K562 (cell line): ENCODE measurements at regions not wholly inside any gene's neighbourhood (a gene's known extent, or its start where the extent isn't known, plus 50 kb on each side); places are given as distances from the start of the nearest gene placed in this dataset.

Source experiments
- ATAC-seq: fragments of 200-7000 bp; cut with Tn5 transposase; 3 replicates; pipeline ENCODE4 v1.9.1; 2020; ENCODE audit warnings: moderate library complexity
- BruUV-seq: library from RNA; stranded (reverse); fragments of 400-500 nt; replicated peaks from 2 replicates; lab custom pipeline; 2021; lab: Mats Ljungman, UMichigan
- CTCF ChIA-PET: fragments of 300-600 bp; formaldehyde crosslinking; extraction: SDS; loops from one replicate; lab custom pipeline; 2021; ENCODE audit warnings: low intra/inter-chr PET ratio; lab: Yijun Ruan, JAX
- POLR2A ChIA-PET: fragments of 300-600, 350-650 bp; sonication (Branson Sonifier 250); formaldehyde crosslinking; extraction: SDS; loops from one replicate; lab custom pipeline; 2021; ENCODE audit warnings: antibody characterized with exemption, inconsistent platforms; lab: Yijun Ruan, JAX
- DNase-seq, 4 experiments: peaks; one replicate each; pipeline versions ENCODE4 v3.0.0 to v3.0.0-alpha.2; 2011 to 2018; ENCODE audit warnings: low spot score in 3 of 4, mixed read lengths in 3 of 4; ENCODE audit errors: extremely low read depth in 1 of 4
- FAIRE-seq: peaks from 2 replicates; lab custom pipeline; 2011; peaks lifted over from hg19 to GRCh38; lab: Jason Lieb, UNC
- H2AFZ ChIP-seq: 2 replicates; pipeline ENCODE4 v1.6.0; 2011; ENCODE audit warnings: low read depth, low read length, control low read depth, inconsistent platforms
- H3K27ac ChIP-seq: fragments of 200-600 bp; 3 replicates; pipeline ENCODE4 v1.8.0; 2011; ENCODE audit warnings: low read depth, mild to moderate bottlenecking, control low read depth, inconsistent platforms, low read length, moderate library complexity, mixed read lengths; ENCODE audit errors: extremely low read depth
- H3K27me3 ChIP-seq, 2 experiments: fragments of 300-600 bp in 1 of 2; 2 replicates in 1 of 2; 3 replicates in 1 of 2; pipeline versions ENCODE4 v1.6.0 to v1.8.0; 2011; ENCODE audit warnings: inconsistent platforms in 2 of 2, low read length in 2 of 2, mild to moderate bottlenecking in 1 of 2, mixed read lengths in 1 of 2, moderate library complexity in 1 of 2; ENCODE audit not compliant: control insufficient read depth in 2 of 2, insufficient read depth in 2 of 2
- H3K36me3 ChIP-seq: fragments of 300-600 bp; 3 replicates; pipeline ENCODE4 v1.8.0; 2011; ENCODE audit warnings: mild to moderate bottlenecking, low read length, inconsistent platforms; ENCODE audit not compliant: control insufficient read depth, insufficient read depth
- H3K4me1 ChIP-seq, 2 experiments: fragments of 200-600 bp in 1 of 2; replicated peaks in 1 of 2; 2 replicates in 1 of 2; 3 replicates in 1 of 2; pipeline versions ENCODE4 v1.5.1 to v1.8.0; 2011; ENCODE audit warnings: inconsistent platforms in 2 of 2, low read length in 2 of 2, mild to moderate bottlenecking in 1 of 2, mixed read lengths in 1 of 2, moderate library complexity in 1 of 2; ENCODE audit not compliant: control insufficient read depth in 2 of 2, insufficient read depth in 2 of 2
- H3K4me2 ChIP-seq: 2 replicates; pipeline ENCODE4 v1.6.1; 2011; ENCODE audit warnings: low read length, control low read depth, inconsistent platforms, mixed read lengths; ENCODE audit not compliant: insufficient read depth
- H3K4me3 ChIP-seq: fragments of 200-600 bp; sonication (generic), shearing (Covaris generic); 2 replicates; pipeline ENCODE4 v1.5.1; 2016; ENCODE audit warnings: control low read depth, inconsistent platforms
- H3K79me2 ChIP-seq: fragments of 200-600 bp; 3 replicates; pipeline ENCODE4 v1.8.0; 2011; ENCODE audit warnings: low read length, inconsistent platforms; ENCODE audit not compliant: control insufficient read depth, insufficient read depth
- H3K9ac ChIP-seq, 2 experiments: 2 replicates each; pipeline versions ENCODE4 v1.6.0 to v1.6.1; 2011; ENCODE audit warnings: low read depth in 2 of 2, low read length in 2 of 2, control low read depth in 1 of 2, inconsistent platforms in 1 of 2, mild to moderate bottlenecking in 1 of 2, mixed read lengths in 1 of 2; ENCODE audit not compliant: insufficient read depth in 1 of 2
- H3K9me1 ChIP-seq: one replicate; pipeline ENCODE4 v1.6.0; 2011; ENCODE audit warnings: inconsistent platforms, mild to moderate bottlenecking, low read length, moderate library complexity; ENCODE audit not compliant: control insufficient read depth, insufficient read depth
- H3K9me3 ChIP-seq: replicated peaks from 2 replicates; pipeline ENCODE4 v1.5.1; 2011; ENCODE audit warnings: low read depth, low read length, inconsistent platforms; ENCODE audit not compliant: control insufficient read depth, insufficient read depth
- H4K20me1 ChIP-seq: replicated peaks from 2 replicates; pipeline ENCODE4 v1.6.1; 2011; ENCODE audit warnings: low read length, inconsistent platforms, mixed read lengths; ENCODE audit not compliant: control insufficient read depth, insufficient read depth
- ATF7 ChIP-seq: fragments of 450-650 bp; IDR thresholded peaks from 2 replicates; pipeline ENCODE4 v1.7.1; 2014; ENCODE audit warnings: mild to moderate bottlenecking, moderate library complexity
- HMGXB4 ChIP-seq: sonication (generic); formaldehyde crosslinking; IDR thresholded peaks from 2 replicates; pipeline ENCODE4 v1.8.1; 2023; ENCODE audit warnings: mild to moderate bottlenecking, missing genetic modification reagents
- MAFK ChIP-seq: IDR thresholded peaks from 2 replicates; pipeline ENCODE4 v1.6.1; 2011; ENCODE audit warnings: low read length, improper control_type of control experiment
- RB1 ChIP-seq: fragments of 450-650 bp; IDR thresholded peaks from 2 replicates; pipeline ENCODE4 v1.6.1; 2017; ENCODE audit warnings: low read depth, mild to moderate bottlenecking
- SFPQ ChIP-seq: fragments of 200-400 bp; formaldehyde crosslinking; IDR thresholded peaks from 2 replicates; pipeline ENCODE4 v1.6.1; 2017; ENCODE audit warnings: mild to moderate bottlenecking, low read depth, low read length, moderate library complexity
- WGBS: fragments of 100-300 bp; shearing (Covaris generic); methylation state at CpG from one replicate; pipeline ENCODE4 v1.1.6; 2016; ENCODE audit warnings: low coverage, mixed read lengths; ENCODE audit not compliant: insufficient coverage; ENCODE audit errors: missing lambda C conversion rate; 5-methylcytosine and 5-hydroxymethylcytosine counted together
- in situ Hi-C: fragments of 300-500 bp; cut with MboI; formaldehyde crosslinking; loops from 4 replicates; pipeline ENCODE4 v1.15.0; 2018; ENCODE audit warnings: inconsistent platforms, mixed read lengths
- intact Hi-C: fragments of 100-400 bp; cut with micrococcal nuclease; formaldehyde crosslinking; loops from 2 replicates; pipeline ENCODE4 v1.14.2; 2022

- Histone ChIP-seq H3K79me2 (no peaks in the 10 kb centered on the region), H2AFZ (no peak overlapping the region), H4K20me1 (no peaks in the 10 kb centered on the region; the same call in 1 of the 2 replicates), H3K4me1 (no peaks in the 10 kb centered on the region), H3K4me2 (no peak overlapping the region), H3K9ac (no peak overlapping the region), H3K27ac (no peak overlapping the region), H3K36me3 (no peaks in the 10 kb centered on the region), H3K9me1 (no peaks in the 10 kb centered on the region)
- intact Hi-C loops (no loop called here), in situ Hi-C loops (no loop called here)
- DNase-seq (no peak), FAIRE-seq (no peak), ATAC-seq (no peak)
- WGBS = 0% methylated on average over 2 of the region's 2 CpGs
- POLR2A ChIA-PET = interaction anchor here (1.3 kb wide), 1 partner anchor 16 kb away, joined by 8 read pairs; no protein-coding TSS in a partner anchor
- CTCF ChIA-PET = no interaction called here
- TF ChIP-seq HMGXB4 (CRISPR knock-in tag) (no peak), RB1 (no peak), ATF7 (no peak), SFPQ (no peak), MAFK (no peak)
- TF ChIP-seq, all 486 proteins: peak for 0
- Histone ChIP-seq H3K4me3 (no peak overlapping the region), H3K27me3 (peaks cover 18 to 39% of the 10 kb centered on the region in 2 experiments; a peak in 4 of 5 replicates), H3K9me3 (no peaks in the 10 kb centered on the region)
- no TSS peak for BruUV-seq
These were observed 431.8 kb downstream of the RPS24 start for GRCh38 chr10:78465431-78465830.
